Fibroblast of the conjunctiva (primary cell): ENCODE measurements at regions not wholly inside any gene's neighbourhood (a gene's known extent, or its start where the extent isn't known, plus 50 kb on each side); places are given as distances from the start of the nearest gene placed in this dataset.
"Not testable (repeated sequence)": the region's sequence is repeated elsewhere in the genome, so short reads cannot be mapped to it uniquely, and the experiment has no call there.

ENCODE experiments used
- DNase-seq: peaks from one replicate; pipeline ENCODE4 v3.0.0-alpha.2; 2010; ENCODE audit warnings: low read depth

DNA sequence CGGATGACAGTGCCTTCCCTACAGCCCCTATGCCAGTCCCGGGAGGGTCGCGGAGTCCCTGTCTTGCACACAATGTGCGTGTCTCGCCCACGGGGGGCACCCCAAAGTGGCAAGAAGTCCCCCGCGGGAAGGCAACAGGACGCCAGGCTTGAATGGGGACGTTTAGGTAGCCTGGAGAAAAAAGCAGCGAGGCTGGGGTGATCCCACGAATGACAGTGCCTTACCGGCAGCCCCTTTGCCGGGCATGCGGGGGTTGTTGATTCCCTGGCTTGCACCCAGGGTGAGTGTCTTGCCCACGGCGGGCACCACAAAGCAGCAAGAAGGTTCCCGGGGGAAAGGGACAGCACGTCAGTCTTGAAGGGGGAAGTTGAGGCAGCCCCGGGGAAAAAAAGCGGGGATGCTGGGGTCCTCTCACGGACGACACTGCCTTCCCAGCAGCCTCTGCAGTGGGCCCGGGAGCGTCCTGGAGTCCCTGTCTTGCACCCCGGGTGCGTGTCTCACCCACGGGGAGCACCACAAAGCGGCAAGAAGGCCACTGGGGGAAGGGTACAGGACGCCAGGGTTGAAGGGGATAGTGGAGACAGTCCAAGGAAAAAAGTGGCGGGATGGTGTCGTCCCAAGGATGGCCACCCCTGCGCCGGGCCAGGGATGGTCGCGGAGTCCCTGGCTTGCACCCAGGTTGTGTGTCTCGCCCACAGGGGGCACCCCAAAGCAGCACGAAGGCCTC is 156.8 kb upstream of the ALG10B start:
- DNase-seq: no peak

- DNase-seq: no peak
Measured at GRCh38 chr12:38160318-38161122, 156.1 kb upstream of the ALG10B start.

DNA sequence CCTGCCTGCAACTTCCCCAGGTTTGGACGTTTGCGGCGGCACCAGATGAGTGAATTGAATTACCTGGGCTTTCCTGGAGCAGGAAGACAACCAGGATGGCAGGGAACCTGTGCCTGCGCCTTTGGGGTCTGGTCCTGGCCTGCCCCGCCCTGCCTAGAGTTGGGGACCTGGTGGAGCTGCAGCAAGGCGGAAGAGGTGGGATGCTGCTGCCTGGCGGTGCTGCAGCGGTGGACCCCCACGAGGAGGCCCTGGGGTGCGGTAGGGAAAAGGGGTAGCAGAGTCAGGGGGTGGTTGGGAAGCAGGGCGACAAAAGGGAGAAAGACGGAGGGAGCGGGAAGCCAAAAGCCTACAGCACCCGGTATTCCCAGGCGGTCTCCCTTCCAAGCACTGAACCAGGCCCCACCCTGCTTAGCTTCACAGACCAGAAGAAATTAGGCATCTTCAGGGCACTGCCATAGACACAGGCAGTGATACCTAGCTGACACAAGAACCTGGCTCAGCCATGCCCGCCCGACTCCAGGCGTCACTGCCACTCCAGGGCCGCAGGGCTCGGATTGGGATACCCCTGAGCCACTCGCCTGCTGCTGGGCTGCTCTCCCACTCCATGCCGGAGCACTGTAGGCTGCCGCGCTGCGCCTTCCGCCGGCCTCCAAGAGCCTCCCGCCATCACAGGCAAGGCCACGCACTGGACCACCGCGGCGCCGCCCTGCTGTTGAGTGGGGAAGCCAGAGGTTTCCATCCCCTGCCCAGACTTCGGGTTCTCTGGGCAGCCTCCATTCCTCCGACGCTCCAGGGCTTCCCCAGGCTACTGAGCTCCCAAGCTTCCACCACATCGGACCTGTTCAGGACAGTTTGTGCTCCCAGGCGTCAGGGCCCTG is 155.2 kb upstream of the ALG10B start:
- DNase-seq: no peak

DNA sequence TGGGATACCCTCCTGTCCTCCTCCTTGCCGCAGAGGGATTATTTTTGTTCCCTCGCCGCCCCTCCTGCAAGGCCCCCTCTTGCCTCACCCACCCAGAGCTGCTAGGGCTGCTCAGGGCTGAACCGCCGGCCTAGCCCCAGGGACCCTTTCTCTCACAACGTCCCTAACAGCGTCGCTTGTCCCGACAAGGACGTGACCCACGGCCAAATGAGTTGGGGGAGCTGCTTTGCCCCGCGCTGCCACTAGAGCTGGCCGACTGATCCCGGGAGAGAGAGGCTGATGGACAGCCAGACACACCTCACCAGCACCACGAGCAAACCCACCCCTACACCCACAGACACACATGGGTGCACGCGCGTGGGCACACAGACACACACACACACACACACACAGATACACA is 154.6 kb upstream of the ALG10B start:
- no peak for DNase-seq

GRCh38 chr12:38162708-38163441 is 153.7 kb upstream of the ALG10B start:
- DNase-seq: no peak

GRCh38 chr12:38163442-38163801 is 153.2 kb upstream of the ALG10B start:
- DNase-seq: no peak

DNA sequence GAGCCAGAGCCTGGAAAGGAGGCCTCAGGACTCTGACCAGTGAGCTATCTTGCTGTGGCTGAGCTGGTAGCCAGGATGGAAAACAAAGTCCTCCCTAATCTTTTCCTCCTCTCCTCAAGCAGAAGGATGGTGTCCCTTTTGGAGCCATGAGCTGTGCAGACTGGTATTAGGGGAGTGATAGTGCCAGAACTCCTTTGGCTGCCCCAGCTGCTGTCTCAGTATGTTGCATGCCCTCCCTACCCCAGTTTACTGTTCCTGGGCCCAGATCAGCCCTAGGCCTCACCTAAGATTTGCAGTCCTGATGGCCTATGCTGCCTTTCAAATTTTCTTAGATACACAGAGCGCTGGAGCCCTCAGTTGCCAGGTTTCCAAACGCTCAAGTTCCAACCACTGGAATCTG is 150.3 kb upstream of the ALG10B start:
- DNase-seq: no peak

- DNase-seq: no peak
Measured at GRCh38 chr12:38175538-38175937, 141.0 kb upstream of the ALG10B start.

DNA sequence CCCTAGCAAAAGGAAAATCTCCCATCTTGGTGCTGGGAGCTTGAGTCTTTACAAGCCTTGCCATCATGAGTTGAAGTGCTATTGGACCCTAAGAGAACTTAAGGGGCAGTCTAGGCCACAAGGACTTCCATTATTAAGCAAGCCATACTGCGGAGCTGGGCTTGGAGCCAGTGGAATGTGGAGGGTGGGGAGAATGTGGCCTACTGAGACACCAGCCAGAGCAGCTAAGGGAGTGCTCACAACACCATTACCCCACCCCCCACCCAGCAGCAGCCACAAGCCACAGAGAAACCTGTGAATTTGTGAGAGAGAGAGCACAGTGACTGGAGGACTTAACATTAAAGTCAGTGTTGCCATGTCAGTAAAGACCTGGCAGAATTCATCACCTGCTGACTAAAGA is 133.0 kb upstream of the ALG10B start:
- not testable (repeated sequence) for DNase-seq

- DNase-seq: not testable (repeated sequence)
Measured at GRCh38 chr12:38197286-38197685, 119.3 kb upstream of the ALG10B start.

DNA sequence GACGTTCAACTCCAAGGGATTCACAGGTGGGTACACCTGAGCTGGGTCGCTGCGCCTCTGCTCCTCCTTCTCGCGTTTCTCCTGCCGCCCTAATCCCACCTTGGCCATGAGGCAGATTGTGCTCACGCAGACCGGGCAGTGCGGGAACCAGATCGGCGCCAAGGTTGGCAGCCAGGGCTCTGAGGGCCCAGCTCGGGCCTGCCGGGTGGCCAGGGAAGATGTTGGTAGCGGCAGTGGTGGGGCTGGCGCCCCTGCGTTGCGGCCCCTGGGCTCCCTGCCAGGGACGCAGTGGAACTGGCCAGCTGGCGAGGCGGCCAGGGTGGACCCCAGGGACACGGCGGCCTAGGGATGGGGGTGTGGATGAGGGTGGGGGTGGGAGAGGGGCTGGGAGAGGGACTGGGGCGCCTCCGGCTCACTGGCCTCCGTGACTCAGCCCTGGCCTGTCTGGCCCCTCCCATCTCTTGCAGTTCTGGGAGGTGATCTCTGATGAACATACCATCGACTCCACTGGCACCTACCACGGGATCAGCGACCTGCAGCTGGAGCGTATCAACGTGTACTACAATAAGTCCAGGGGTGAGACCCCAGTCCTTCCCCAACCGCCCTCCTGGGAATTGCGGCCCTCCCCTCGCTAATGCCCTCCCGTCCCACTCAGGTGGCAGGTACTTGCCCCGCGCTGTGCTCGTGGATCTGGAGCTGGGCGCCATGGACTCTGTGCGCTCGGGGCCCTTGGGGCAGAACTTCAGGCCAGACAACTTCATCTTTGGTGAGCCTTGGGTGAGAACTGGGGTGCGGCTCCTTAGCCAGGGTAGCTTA is 114.9 kb upstream of the ALG10B start:
- DNase-seq: no peak

DNA sequence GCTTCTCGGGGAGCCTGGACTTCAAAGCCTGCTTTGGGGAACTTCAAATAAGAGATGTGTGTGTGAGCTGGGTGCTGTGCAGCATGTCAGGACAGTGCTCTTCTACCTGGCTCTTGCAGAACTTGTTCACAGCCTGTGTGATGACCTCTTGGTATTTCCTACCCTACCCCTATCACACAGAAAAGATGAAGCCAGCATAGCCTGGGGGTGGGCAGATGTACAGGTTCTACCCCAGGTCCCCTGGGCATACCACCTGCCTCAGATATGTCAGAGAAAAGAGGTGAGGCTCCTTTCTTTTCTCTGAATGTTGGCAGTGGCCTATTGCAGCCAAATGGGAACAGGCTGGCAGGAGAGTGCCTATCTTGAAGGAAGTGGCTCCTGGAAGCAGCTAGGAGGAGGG is 111.7 kb upstream of the ALG10B start:
- no peak for DNase-seq

- DNase-seq: no peak
Measured at GRCh38 chr12:38222011-38222410, 94.6 kb upstream of the ALG10B start.

DNA sequence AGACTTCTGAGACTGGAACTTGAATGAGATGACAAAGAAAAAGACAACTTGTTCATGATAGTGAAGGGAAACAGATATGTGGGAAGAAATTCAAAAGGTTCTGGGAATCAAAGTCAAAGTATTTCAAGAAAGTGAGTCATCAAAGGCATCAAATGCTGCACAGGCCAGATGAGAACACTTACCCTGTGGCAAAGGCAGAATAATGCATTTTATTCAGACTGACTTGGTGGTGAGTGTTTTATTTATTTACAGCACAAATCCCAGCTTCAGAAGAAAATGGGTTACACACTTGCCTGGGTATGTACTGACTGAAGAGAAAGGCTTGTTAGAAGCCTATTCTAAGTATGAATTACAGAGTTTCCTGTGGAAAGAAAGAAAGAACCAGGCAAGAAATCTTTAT is 78.2 kb upstream of the ALG10B start:
- not testable (repeated sequence) for DNase-seq

GRCh38 chr12:38253778-38254177 is 62.8 kb upstream of the ALG10B start:
- no peak for DNase-seq

- DNase-seq: no peak
Measured at GRCh38 chr12:38258411-38258810, 58.2 kb upstream of the ALG10B start.
